HG02852 (cell line): ENCODE measurements at regions not wholly inside any gene's neighbourhood (a gene's known extent, or its start where the extent isn't known, plus 50 kb on each side); places are given as distances from the start of the nearest gene placed in this dataset.

Experiments used
- ATAC-seq: cut with Tn5 transposase; IDR thresholded peaks from one replicate; pipeline ENCODE4 v1.9.1; 2021; ENCODE audit warnings: mild to moderate bottlenecking, moderate library complexity; ENCODE audit not compliant: unreplicated experiment

DNA sequence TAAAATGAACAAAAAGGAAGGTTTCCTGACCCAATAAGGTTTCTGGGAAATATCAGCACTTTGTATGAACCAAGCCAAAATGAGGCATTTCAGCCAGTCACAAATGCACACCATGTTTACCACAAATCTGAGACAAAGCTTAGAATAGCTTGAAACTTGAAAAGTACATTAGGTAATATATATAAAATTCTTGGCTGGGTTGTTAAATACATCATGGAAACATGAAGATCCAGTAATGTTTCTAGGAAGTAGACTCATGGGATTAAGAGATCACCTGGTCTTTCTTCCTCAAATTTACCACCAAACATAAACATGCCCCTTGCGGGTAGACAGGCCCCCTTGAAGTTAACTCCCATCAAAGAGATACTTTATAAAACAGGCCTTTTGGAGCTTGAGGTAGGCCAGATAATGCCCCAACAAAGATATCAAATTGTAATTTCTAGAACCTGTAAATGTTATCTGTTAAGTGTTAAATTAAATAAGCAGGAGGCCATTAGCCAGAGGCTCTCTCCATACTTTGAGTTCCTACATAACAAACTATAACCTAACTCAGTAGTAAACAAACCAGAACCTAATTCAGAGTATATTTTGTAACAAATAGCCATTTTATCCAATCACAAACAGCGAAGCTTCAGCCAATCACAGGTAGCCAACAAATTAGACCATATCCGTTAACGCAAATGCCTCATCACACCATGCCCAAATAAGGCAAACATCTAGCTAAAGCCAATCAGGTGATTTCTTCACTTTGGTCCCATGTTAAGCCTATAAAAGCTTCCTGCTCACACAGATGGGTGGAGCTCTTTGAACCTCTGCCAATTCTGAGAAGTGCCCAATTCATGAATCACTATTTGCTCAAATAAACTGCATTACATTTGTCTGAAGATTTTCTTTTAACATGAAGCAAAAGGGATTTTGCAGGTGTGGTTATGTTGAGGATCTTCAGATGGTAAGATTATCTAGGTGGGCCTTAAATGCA lies 127.9 kb upstream of the TARS1 start:
- ATAC-seq, result no peak

GRCh38 chr5:33315189-33315588 lies 125.6 kb upstream of the TARS1 start:
- no peak for ATAC-seq

- no peak for ATAC-seq
Measured at GRCh38 chr5:33316773-33317172, 124.0 kb upstream of the TARS1 start.

- ATAC-seq, result no peak
Measured at GRCh38 chr5:33317271-33317670, 123.5 kb upstream of the TARS1 start.

DNA sequence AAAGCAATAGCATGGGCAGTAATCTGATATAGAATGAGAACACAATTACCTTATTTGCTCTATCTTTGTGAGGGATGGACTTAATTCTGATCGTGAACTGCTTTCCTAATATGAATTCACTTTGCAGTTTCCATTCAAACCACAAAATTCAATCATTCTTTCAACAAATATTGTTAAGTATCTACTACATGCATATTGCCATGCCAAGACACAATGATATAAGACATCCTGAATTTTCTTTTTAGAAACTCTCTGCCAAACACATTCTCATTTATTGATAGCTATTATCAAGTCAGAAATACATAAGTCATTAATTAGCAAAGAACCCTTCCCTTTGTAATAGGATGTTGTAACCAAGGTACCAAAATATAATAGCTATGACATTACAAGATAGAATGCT lies 121.6 kb upstream of the TARS1 start:
- no peak for ATAC-seq

DNA sequence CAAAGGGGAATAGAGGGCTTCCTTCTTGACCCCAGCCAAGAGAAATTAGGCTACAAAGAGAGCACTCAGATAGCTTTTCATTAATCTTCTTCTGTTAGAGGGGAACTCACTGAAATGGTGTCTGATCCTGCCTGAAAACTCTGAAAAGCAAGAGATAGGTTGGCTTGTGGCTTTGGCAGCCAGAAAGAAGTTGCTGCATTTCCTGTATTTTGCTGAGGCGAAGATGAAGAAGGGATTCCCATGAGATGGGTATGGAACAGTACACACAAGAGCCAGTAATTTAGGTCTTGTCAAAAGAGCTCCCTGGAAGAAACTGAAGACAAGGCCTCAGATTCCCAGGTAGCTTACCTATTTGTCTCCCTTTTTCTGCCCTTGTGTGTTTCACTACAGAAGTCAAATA lies 120.9 kb upstream of the TARS1 start:
- no peak for ATAC-seq

GRCh38 chr5:33321026-33321425 lies 119.7 kb upstream of the TARS1 start:
- ATAC-seq, result no peak

DNA sequence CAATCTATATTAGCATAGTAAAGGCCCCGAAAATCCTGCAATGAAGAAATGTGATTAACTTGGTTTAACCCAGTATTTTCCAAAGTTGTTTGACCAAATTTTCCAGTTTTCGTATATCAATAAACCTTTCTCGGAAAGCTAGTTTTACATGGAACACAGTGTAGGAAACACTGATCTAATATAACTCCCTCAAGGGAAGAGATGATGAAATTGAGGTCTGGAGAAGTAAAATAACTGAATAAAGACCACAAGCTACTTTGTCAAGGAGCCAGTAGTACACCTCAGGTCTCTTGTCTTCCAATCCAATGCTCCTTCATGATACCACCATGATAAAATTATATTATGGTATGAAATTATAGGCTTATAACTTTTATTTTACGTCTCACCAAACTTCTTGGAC lies 118.1 kb upstream of the TARS1 start:
- no peak for ATAC-seq

DNA sequence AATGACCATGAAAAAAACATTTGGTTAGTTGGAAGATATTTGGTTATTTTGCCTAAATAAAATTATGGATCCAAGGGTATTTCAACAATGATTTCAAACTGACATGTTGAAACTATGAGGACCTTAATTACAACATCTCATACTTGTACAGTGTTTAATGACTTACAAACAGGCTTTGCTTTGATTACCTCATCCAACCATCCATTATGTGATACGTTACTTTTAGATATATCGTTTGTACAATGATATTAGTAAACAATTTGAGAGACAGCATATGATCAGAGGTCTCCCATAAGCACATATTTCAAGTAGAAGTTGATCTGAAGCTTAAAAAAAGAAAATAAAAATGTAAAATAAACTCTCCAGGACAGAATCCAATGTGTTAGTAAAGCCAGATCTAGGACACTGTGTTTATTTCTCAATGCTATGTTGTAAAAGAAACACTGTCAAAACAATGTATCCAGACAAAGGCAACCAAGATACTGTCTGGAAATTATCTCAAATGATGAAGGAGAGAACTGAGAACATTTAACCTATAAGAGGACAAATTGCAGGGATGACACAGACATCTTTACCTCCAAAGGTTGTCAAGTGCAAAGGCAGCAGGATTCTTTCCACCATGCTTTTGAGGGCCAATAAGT lies 116.0 kb upstream of the TARS1 start:
- ATAC-seq, result no peak

DNA sequence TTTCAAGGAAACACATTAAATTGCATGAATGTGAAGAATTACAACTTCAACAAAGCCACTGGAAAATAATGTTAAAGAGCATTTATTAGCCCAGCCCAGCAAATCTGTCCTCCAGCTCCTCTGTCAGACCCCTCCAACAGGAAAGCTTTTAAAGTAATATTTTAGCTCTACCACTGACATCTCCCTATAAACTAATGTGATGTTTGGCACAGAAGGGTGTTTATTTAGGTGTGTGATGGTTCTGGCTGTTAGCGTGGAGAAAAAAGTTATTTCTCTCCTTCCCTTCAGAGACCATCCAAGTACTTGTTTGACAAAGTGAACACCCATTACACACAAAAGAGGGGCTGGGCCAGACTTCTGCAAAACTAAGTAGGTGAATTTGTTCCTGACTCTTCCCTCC lies 111.9 kb upstream of the TARS1 start:
- no peak for ATAC-seq

- no peak for ATAC-seq
Measured at GRCh38 chr5:33329891-33330290, 110.9 kb upstream of the TARS1 start.

GRCh38 chr5:33330426-33330825 lies 110.3 kb upstream of the TARS1 start:
- no peak for ATAC-seq

- no peak for ATAC-seq
Measured at GRCh38 chr5:33330992-33331391, 109.8 kb upstream of the TARS1 start.

DNA sequence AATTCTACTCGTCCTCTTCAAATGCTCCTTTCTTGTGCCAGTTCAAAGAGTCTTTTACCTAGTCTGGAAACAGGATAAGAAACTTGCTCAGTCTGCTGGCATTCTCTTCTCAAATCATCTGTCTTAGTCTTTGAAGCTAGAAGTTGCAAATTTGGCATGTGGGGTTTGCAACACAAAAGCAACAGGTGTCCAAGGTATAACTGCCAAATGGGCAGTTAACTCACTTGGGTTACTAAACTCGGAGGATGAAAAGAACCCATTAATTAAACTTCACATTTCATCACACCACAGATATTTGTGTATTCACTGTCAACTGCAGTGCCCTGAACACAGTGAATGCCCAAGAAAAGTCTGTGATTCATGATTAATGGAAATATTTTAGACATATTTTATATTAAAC lies 108.0 kb upstream of the TARS1 start:
- no peak for ATAC-seq

GRCh38 chr5:33334829-33335228 lies 105.9 kb upstream of the TARS1 start:
- no peak for ATAC-seq

DNA sequence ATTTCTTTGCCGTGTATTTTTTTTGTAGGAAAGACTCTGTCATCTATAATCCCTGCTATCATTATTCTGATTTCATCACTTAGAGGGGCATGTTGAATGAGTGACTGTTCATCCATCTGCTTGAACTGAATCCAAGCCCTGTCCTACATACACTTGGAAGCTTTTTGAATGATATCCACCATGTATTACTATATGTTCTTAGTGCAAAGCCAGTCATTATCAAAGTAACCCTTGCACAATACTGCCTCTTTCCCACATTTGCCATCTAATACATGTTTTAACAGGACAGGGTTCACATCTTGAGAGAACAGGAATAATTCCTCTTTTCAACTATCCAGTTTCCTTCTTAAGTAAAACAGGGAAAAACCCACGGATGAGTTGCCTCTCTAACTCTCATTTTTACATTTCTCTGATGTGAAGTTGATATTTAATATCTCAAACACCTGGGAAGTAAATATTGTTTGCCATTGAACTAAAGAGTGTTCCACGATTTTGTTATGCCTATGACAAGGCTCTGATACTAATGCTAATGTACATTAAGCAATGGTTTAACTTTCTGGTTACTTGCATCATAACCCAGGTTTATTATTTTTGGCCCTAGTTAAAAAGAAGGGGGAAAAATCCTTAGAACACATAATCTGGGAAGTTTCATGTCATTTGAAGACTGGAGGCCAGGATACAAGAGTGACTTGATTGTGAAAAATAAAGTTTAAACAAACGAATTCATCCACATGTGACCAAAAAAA lies 103.7 kb upstream of the TARS1 start:
- no peak for ATAC-seq

GRCh38 chr5:33337637-33337992 lies 103.2 kb upstream of the TARS1 start:
- no peak for ATAC-seq

DNA sequence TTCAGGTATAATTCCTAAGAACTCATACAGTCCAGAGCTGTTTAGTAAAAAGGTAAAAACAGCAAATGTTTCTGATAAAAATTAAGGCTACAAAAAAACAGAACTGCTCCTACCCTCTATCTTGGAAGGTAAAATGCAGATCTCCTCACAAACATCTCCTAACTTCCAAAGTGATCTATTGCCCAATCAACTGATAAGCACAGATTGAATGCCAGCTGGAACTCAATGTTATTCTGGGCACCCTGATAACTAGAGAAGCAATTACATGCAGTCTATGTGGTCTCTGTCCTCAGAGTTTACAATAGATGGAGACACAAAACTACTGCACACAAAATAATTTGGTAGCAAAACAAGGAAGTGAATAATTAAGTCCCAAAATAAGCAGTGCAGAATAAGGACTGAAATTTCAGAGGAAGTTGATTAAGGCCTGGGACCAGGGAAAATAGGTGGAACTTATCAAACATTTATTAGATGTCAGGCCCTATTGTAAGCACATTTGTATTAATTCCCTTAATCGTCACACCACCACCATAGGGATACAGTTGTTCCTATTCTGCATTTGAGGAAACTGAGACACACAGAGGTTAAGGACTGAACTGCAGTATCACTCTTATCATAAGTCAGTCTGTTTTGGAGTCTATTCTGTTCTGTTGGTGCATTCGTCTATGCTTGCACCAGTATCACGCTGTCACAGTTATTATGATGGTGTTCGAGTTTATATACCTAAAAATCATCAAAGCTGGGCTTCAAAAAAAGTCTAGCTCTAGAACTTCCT lies 102.2 kb upstream of the TARS1 start:
- ATAC-seq, result no peak

DNA sequence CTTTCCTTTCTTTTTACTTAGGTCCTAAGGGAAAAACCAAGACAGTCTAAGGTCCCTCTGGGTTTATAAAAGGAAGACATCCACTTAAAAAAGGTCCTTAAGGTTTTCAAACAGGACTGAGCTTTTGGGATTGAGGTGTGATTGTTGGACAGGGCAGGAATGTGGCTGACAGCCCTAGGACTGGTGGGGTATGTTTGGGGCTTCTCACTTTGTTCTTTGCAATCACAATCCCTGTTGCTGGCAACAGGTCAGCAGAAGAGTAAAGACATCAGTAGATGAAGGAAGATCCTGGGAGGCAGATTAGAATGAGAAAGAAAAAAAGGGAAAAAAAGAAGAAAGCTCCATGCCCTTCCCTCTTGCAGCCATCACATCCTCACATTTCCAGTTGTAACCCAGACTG lies 101.4 kb upstream of the TARS1 start:
- ATAC-seq, result no peak

- no peak for ATAC-seq
Measured at GRCh38 chr5:33340195-33340594, 100.6 kb upstream of the TARS1 start.

DNA sequence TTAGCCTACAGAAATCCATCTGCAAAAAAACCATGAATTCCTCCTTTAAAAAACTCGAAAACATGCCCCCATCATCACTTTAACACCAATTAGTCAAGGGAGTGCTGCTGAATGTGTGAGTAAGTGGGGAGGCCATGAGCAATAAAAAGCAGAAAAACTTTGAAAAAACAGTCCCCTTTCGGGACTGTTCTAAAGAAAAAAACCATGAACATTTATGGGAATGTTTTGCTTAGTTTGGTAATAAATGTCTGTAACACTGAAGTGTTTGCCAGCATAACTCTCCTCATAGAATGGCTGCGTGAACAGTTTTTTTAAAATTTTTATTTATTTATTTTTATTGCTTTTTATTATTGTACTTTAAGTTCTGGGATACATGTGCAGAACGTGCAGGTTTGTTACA lies 99.4 kb upstream of the TARS1 start:
- ATAC-seq, result no peak
